HEK293 (cell line): ENCODE measurements at regions not wholly inside any gene's neighbourhood (a gene's known extent, or its start where the extent isn't known, plus 50 kb on each side); places are given as distances from the start of the nearest gene placed in this dataset.

ENCODE experiments used
- CTCF ChIA-PET: fragments of 350-600 bp; formaldehyde crosslinking; extraction: SDS; loops from one replicate; lab custom pipeline; 2021; ENCODE audit warnings: antibody characterized with exemption; lab: Yijun Ruan, JAX
- POLR2A ChIA-PET: fragments of 300-600 bp; formaldehyde crosslinking; extraction: SDS; loops from one replicate; lab custom pipeline; 2020; ENCODE audit warnings: antibody characterized with exemption, inconsistent platforms; lab: Yijun Ruan, JAX
- H3K27ac ChIP-seq: fragments of 200-500 bp; sonication (Bioruptor generic); 2 replicates; pipeline ENCODE4 v1.5.1; 2014; ENCODE audit warnings: low read depth, low read length, control low read depth, inconsistent platforms; ENCODE audit errors: extremely low read depth
- H3K36me3 ChIP-seq, 2 experiments: fragments of 200-500 bp in 1 of 2; sonication (Bioruptor generic) in 1 of 2; 1 replicate in 1 of 2; 2 replicates in 1 of 2; pipeline ENCODE4 v1.5.1; 2014 to 2017; ENCODE audit warnings: inconsistent platforms in 2 of 2, low read length in 2 of 2; ENCODE audit not compliant: control insufficient read depth in 2 of 2, insufficient read depth in 1 of 2
- H3K4me1 ChIP-seq: fragments of 200-500 bp; sonication (Bioruptor generic); 2 replicates; pipeline ENCODE4 v1.5.1; 2014; ENCODE audit warnings: mild to moderate bottlenecking, low read length, inconsistent platforms; ENCODE audit not compliant: control insufficient read depth, insufficient read depth
- H3K4me3 ChIP-seq: 2 replicates; pipeline ENCODE4 v1.5.1; 2011; ENCODE audit warnings: low read depth, mild to moderate bottlenecking, control low read depth, low read length, moderate library complexity
- H3K9me3 ChIP-seq: fragments of 200-500 bp; sonication (Bioruptor generic); 2 replicates; pipeline ENCODE4 v1.5.1; 2014; ENCODE audit warnings: low read depth, low read length, inconsistent platforms; ENCODE audit not compliant: control insufficient read depth, insufficient read depth
- BCL11A ChIP-seq: fragments of 450-650 bp; formaldehyde crosslinking; IDR thresholded peaks from 2 replicates; pipeline ENCODE4 v1.5.1; 2016; ENCODE audit warnings: low read depth, missing biosample characterization, missing genetic modification characterization
- HOXC10 ChIP-seq: sonication (generic); formaldehyde crosslinking; IDR thresholded peaks from 2 replicates; pipeline ENCODE4 v1.8.1; 2023; ENCODE audit warnings: mild to moderate bottlenecking, missing genetic modification reagents
- OVOL3 ChIP-seq: fragments of 450-650 bp; formaldehyde crosslinking; IDR thresholded peaks from 2 replicates; pipeline ENCODE4 v1.5.1; 2016; ENCODE audit warnings: missing biosample characterization, missing genetic modification characterization
- ZBTB1 ChIP-seq: fragments of 450-650 bp; formaldehyde crosslinking; IDR thresholded peaks from 2 replicates; pipeline ENCODE4 v1.5.1; 2016; ENCODE audit warnings: missing biosample characterization, missing genetic modification characterization
- ZNF324 ChIP-seq: fragments of 450-650 bp; formaldehyde crosslinking; IDR thresholded peaks from 2 replicates; pipeline ENCODE4 v1.5.1; 2016; ENCODE audit warnings: missing biosample characterization, missing genetic modification characterization
- ZNF394 ChIP-seq: fragments of 450-650 bp; formaldehyde crosslinking; IDR thresholded peaks from 2 replicates; pipeline ENCODE4 v1.5.1; 2016; ENCODE audit warnings: missing biosample characterization, missing genetic modification characterization, mild to moderate bottlenecking, moderate library complexity, borderline replicate concordance
- ZNF416 ChIP-seq: fragments of 450-650 bp; formaldehyde crosslinking; IDR thresholded peaks from 2 replicates; pipeline ENCODE4 v1.5.1; 2016; ENCODE audit warnings: missing biosample characterization, missing genetic modification characterization
- ZNF621 ChIP-seq: fragments of 450-650 bp; formaldehyde crosslinking; IDR thresholded peaks from 2 replicates; pipeline ENCODE4 v1.5.1; 2017; ENCODE audit warnings: missing biosample characterization, missing genetic modification characterization
- ZNF639 ChIP-seq: fragments of 450-650 bp; formaldehyde crosslinking; IDR thresholded peaks from 2 replicates; pipeline ENCODE4 v1.5.1; 2016; ENCODE audit warnings: missing biosample characterization, missing genetic modification characterization
- ZNF830 ChIP-seq: fragments of 450-650 bp; IDR thresholded peaks from 2 replicates; pipeline ENCODE4 v1.5.0; 2018; ENCODE audit warnings: missing biosample characterization, missing genetic modification characterization, low read depth, mild to moderate bottlenecking, moderate library complexity
- ZSCAN4 ChIP-seq: fragments of 450-650 bp; formaldehyde crosslinking; IDR thresholded peaks from 2 replicates; pipeline ENCODE4 v1.5.1; 2017; ENCODE audit warnings: missing biosample characterization, missing genetic modification characterization
- TF ChIP-seq, protein P1 (sequence below): fragments of 450-650 bp; IDR thresholded peaks from 2 replicates; pipeline ENCODE4 v1.5.1; 2018; ENCODE audit warnings: missing biosample characterization, mild to moderate bottlenecking, missing genetic modification characterization
- TF ChIP-seq, protein P2 (sequence below): fragments of 450-650 bp; formaldehyde crosslinking; IDR thresholded peaks from 2 replicates; pipeline ENCODE4 v1.5.1; 2016; ENCODE audit warnings: missing biosample characterization, missing genetic modification characterization
- TF ChIP-seq, protein P3 (sequence below): fragments of 450-650 bp; IDR thresholded peaks from 2 replicates; pipeline ENCODE4 v1.5.1; 2018; ENCODE audit warnings: missing biosample characterization, missing genetic modification characterization
- TF ChIP-seq, protein P4 (sequence below): fragments of 450-650 bp; formaldehyde crosslinking; IDR thresholded peaks from 2 replicates; pipeline ENCODE4 v1.5.1; 2016; ENCODE audit warnings: missing biosample characterization, missing genetic modification characterization
- TF ChIP-seq, protein P5 (sequence below): fragments of 450-650 bp; formaldehyde crosslinking; IDR thresholded peaks from 2 replicates; pipeline ENCODE4 v1.5.1; 2016; ENCODE audit warnings: missing biosample characterization, missing genetic modification characterization

DNA sequence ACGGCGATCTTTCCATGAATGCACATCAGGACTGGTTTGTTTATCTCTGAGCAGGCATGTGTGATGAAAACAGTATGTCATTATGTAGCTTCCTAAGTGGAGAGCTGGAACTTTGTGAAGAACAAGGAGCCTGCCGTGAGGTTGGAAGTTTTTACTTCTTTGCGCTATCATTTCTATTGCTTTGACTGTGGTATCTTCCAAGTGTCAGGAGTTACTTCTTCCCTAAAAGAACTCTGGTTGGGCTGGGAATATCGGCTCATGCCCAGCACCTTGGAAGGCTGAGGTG lies 167.4 kb upstream of the AHR start (continued):
- TF ChIP-seq ZNF639 (tag by site-specific recombination) (no peak), HOXC10 (CRISPR knock-in tag) (no peak), ZNF830 (tag by site-specific recombination) (no peak)
- TF ChIP-seq, protein P1, sequence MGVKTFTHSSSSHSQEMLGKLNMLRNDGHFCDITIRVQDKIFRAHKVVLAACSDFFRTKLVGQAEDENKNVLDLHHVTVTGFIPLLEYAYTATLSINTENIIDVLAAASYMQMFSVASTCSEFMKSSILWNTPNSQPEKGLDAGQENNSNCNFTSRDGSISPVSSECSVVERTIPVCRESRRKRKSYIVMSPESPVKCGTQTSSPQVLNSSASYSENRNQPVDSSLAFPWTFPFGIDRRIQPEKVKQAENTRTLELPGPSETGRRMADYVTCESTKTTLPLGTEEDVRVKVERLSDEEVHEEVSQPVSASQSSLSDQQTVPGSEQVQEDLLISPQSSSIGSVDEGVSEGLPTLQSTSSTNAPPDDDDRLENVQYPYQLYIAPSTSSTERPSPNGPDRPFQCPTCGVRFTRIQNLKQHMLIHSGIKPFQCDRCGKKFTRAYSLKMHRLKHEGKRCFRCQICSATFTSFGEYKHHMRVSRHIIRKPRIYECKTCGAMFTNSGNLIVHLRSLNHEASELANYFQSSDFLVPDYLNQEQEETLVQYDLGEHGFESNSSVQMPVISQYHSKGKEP (tag by site-specific recombination): no peak
- TF ChIP-seq, protein P2, sequence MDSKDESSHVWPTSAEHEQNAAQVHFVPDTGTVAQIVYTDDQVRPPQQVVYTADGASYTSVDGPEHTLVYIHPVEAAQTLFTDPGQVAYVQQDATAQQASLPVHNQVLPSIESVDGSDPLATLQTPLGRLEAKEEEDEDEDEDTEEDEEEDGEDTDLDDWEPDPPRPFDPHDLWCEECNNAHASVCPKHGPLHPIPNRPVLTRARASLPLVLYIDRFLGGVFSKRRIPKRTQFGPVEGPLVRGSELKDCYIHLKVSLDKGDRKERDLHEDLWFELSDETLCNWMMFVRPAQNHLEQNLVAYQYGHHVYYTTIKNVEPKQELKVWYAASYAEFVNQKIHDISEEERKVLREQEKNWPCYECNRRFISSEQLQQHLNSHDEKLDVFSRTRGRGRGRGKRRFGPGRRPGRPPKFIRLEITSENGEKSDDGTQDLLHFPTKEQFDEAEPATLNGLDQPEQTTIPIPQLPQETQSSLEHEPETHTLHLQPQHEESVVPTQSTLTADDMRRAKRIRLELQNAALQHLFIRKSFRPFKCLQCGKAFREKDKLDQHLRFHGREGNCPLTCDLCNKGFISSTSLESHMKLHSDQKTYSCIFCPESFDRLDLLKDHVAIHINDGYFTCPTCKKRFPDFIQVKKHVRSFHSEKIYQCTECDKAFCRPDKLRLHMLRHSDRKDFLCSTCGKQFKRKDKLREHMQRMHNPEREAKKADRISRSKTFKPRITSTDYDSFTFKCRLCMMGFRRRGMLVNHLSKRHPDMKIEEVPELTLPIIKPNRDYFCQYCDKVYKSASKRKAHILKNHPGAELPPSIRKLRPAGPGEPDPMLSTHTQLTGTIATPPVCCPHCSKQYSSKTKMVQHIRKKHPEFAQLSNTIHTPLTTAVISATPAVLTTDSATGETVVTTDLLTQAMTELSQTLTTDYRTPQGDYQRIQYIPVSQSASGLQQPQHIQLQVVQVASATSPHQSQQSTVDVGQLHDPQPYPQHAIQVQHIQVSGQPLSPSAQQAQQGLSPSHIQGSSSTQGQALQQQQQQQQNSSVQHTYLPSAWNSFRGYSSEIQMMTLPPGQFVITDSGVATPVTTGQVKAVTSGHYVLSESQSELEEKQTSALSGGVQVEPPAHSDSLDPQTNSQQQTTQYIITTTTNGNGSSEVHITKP: peak; percentile 96

GRCh38 chr7:17131983-17132655 lies 166.3 kb upstream of the AHR start:
- Histone ChIP-seq H3K9me3 (no peaks in the 10 kb centered on the region), H3K36me3 (no peaks in the 10 kb centered on the region), H3K4me3 (no peak overlapping the region), H3K27ac (no peak overlapping the region), H3K4me1 (peaks cover 12% of the 10 kb centered on the region)
- POLR2A ChIA-PET: no interaction called here
- CTCF ChIA-PET: no interaction called here
- no peak for TF ChIP-seq OVOL3 (tag by site-specific recombination)

DNA sequence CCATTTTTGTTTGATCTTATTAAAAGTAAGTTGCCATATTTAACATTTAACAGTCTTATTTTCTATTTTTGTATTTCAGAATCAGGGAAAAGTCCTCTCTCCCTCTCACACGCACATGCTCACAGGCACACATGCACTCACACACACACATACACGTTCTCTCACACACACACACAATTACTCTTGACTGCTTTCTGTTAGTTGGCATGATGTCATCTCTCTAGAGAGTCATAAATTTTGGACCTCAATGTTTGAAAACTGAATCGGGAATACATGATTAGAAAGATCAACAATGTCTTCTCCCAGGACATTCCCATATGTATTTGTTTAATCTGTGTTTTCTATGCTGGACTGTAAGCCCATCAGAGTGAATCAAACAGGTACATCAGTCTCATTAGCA lies 165.7 kb upstream of the AHR start:
- no peak overlapping the region for H3K27ac ChIP-seq
- H3K4me3 ChIP-seq: no peak overlapping the region
- no peaks in the 10 kb centered on the region for H3K36me3 ChIP-seq
- ChIA-PET POLR2A (no interaction called here), CTCF (no interaction called here)
- H3K9me3 ChIP-seq: no peaks in the 10 kb centered on the region
- peaks cover 12% of the 10 kb centered on the region for H3K4me1 ChIP-seq
- TF ChIP-seq ZNF416 (tag by site-specific recombination): no peak
- TF ChIP-seq, protein P3, sequence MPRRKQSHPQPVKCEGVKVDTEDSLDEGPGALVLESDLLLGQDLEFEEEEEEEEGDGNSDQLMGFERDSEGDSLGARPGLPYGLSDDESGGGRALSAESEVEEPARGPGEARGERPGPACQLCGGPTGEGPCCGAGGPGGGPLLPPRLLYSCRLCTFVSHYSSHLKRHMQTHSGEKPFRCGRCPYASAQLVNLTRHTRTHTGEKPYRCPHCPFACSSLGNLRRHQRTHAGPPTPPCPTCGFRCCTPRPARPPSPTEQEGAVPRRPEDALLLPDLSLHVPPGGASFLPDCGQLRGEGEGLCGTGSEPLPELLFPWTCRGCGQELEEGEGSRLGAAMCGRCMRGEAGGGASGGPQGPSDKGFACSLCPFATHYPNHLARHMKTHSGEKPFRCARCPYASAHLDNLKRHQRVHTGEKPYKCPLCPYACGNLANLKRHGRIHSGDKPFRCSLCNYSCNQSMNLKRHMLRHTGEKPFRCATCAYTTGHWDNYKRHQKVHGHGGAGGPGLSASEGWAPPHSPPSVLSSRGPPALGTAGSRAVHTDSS: no peak; the same call in 1 of the 2 replicates
- TF ChIP-seq, protein P4, sequence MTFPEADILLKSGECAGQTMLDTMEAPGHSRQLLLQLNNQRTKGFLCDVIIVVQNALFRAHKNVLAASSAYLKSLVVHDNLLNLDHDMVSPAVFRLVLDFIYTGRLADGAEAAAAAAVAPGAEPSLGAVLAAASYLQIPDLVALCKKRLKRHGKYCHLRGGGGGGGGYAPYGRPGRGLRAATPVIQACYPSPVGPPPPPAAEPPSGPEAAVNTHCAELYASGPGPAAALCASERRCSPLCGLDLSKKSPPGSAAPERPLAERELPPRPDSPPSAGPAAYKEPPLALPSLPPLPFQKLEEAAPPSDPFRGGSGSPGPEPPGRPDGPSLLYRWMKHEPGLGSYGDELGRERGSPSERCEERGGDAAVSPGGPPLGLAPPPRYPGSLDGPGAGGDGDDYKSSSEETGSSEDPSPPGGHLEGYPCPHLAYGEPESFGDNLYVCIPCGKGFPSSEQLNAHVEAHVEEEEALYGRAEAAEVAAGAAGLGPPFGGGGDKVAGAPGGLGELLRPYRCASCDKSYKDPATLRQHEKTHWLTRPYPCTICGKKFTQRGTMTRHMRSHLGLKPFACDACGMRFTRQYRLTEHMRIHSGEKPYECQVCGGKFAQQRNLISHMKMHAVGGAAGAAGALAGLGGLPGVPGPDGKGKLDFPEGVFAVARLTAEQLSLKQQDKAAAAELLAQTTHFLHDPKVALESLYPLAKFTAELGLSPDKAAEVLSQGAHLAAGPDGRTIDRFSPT (tag by site-specific recombination): peak; percentile 64
- TF ChIP-seq ZBTB1 (tag by site-specific recombination): 0 out of 2 replicates have a peak, but pooled peaks have one; percentile 49
- 0 out of 2 replicates have a peak, but pooled peaks have one; percentile 52 for TF ChIP-seq BCL11A (tag by site-specific recombination)
- TF ChIP-seq ZNF639 (tag by site-specific recombination): peak; percentile 89
- TF ChIP-seq ZNF394 (tag by site-specific recombination): peak; percentile 50; the same call in 1 of the 2 replicates
- 0 out of 2 replicates have a peak, but pooled peaks have one; percentile 50 for TF ChIP-seq ZNF621
- peak; percentile 80 for TF ChIP-seq ZNF324
- peak; percentile 90 for TF ChIP-seq ZSCAN4 (tag by site-specific recombination)
- TF ChIP-seq, protein P5, sequence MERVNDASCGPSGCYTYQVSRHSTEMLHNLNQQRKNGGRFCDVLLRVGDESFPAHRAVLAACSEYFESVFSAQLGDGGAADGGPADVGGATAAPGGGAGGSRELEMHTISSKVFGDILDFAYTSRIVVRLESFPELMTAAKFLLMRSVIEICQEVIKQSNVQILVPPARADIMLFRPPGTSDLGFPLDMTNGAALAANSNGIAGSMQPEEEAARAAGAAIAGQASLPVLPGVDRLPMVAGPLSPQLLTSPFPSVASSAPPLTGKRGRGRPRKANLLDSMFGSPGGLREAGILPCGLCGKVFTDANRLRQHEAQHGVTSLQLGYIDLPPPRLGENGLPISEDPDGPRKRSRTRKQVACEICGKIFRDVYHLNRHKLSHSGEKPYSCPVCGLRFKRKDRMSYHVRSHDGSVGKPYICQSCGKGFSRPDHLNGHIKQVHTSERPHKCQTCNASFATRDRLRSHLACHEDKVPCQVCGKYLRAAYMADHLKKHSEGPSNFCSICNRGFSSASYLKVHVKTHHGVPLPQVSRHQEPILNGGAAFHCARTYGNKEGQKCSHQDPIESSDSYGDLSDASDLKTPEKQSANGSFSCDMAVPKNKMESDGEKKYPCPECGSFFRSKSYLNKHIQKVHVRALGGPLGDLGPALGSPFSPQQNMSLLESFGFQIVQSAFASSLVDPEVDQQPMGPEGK (tag by site-specific recombination): 0 out of 2 replicates have a peak, but pooled peaks have one; percentile 27
